GM12878 (cell line): ENCODE measurements at regions not wholly inside any gene's neighbourhood (a gene's known extent, or its start where the extent isn't known, plus 50 kb on each side); places are given as distances from the start of the nearest gene placed in this dataset.

Experiments
- ATAC-seq: fragments of 200-7000 bp; cut with Tn5 transposase; 3 replicates; pipeline ENCODE4 v1.9.1; 2020; ENCODE audit warnings: mild to moderate bottlenecking, moderate library complexity
- BruUV-seq: library from RNA; stranded (reverse); fragments of 400-500 nt; replicated peaks from 2 replicates; lab custom pipeline; 2021; lab: Mats Ljungman, UMichigan
- CTCF ChIA-PET: fragments of 300-600 bp; sonication (Branson Sonifier 250); formaldehyde crosslinking; extraction: SDS; loops from one replicate; lab custom pipeline; 2021; ENCODE audit warnings: inconsistent platforms; lab: Yijun Ruan, JAX
- POLR2A ChIA-PET: fragments of 350-600 bp; formaldehyde crosslinking; extraction: SDS; loops from one replicate; lab custom pipeline; 2021; ENCODE audit warnings: inconsistent platforms; lab: Charles Lee
- RAD21 ChIA-PET: fragments of 300-600 bp; sonication (Branson Sonifier 250); formaldehyde crosslinking; loops from one replicate; lab custom pipeline; 2023; ENCODE audit warnings: antibody characterized with exemption; ENCODE audit not compliant: unreplicated experiment; lab: Charles Lee
- SMC1A ChIA-PET: fragments of 300-600 bp; sonication (Branson Sonifier 250); formaldehyde crosslinking; loops from one replicate; lab custom pipeline; 2023; ENCODE audit not compliant: unreplicated experiment, uncharacterized antibody; lab: Charles Lee
- DNase-seq: peaks from one replicate; pipeline ENCODE4 v3.0.0-alpha.2; 2011; ENCODE audit warnings: low read depth, low spot score
- FAIRE-seq: peaks from 3 replicates; lab custom pipeline; 2011; peaks lifted over from hg19 to GRCh38; lab: Jason Lieb, UNC
- H2AFZ ChIP-seq: 2 replicates; pipeline ENCODE4 v1.6.0; 2011; ENCODE audit warnings: low read depth, low read length, control low read depth; ENCODE audit not compliant: control insufficient read depth
- H3K27ac ChIP-seq: 2 replicates; pipeline ENCODE4 v1.5.1; 2011; ENCODE audit warnings: control low read depth; ENCODE audit not compliant: control insufficient read depth, insufficient read depth
- H3K27me3 ChIP-seq, 2 experiments: replicated peaks in 1 of 2; 2 replicates each; pipeline versions ENCODE4 v1.6.0 to v1.6.1; 2011; ENCODE audit warnings: low read length in 1 of 2; ENCODE audit not compliant: control insufficient read depth in 2 of 2, insufficient read depth in 2 of 2
- H3K36me3 ChIP-seq, 2 experiments: 2 replicates each; pipeline ENCODE4 v1.5.1; 2011; ENCODE audit warnings: low read length in 1 of 2; ENCODE audit not compliant: control insufficient read depth in 2 of 2, insufficient read depth in 2 of 2
- H3K4me1 ChIP-seq: 2 replicates; pipeline ENCODE4 v1.6.1; 2011; ENCODE audit warnings: mild to moderate bottlenecking, low read length, moderate library complexity, mixed read lengths; ENCODE audit not compliant: control insufficient read depth, insufficient read depth
- H3K4me2 ChIP-seq: 2 replicates; pipeline ENCODE4 v1.6.0; 2011; ENCODE audit warnings: control low read depth; ENCODE audit not compliant: control insufficient read depth, insufficient read depth
- H3K4me3 ChIP-seq: fragments of 200-600 bp; sonication (generic); 2 replicates; pipeline ENCODE4 v1.5.1; 2016
- H3K79me2 ChIP-seq: 2 replicates; pipeline ENCODE4 v1.6.0; 2011; ENCODE audit warnings: low read length; ENCODE audit not compliant: control insufficient read depth, insufficient read depth
- H3K9ac ChIP-seq: 2 replicates; pipeline ENCODE4 v1.8.0; 2011; ENCODE audit warnings: low read length, control low read depth, mixed read lengths; ENCODE audit not compliant: control insufficient read depth, insufficient read depth
- H3K9me3 ChIP-seq: replicated peaks from 3 replicates; pipeline ENCODE4 v1.5.1; 2011; ENCODE audit warnings: mild to moderate bottlenecking, low read length; ENCODE audit not compliant: control insufficient read depth, insufficient read depth
- H4K20me1 ChIP-seq: 2 replicates; pipeline ENCODE4 v1.6.0; 2011; ENCODE audit not compliant: control insufficient read depth, insufficient read depth
- IKZF1 ChIP-seq: fragments of 450-650 bp; conservative IDR thresholded peaks from 2 replicates; pipeline ENCODE4 v1.6.1; 2017; ENCODE audit warnings: antibody characterized with exemption, mild to moderate bottlenecking
- MYB ChIP-seq: fragments of 150-350 bp; IDR thresholded peaks from 2 replicates; pipeline ENCODE4 v1.6.1; 2014; ENCODE audit warnings: mild to moderate bottlenecking, low read depth, low read length, borderline replicate concordance
- NBN ChIP-seq: fragments of 450-650 bp; IDR thresholded peaks from 2 replicates; pipeline ENCODE4 v1.6.1; 2016
- SPI1 ChIP-seq: IDR thresholded peaks from 2 replicates; pipeline ENCODE4 v1.6.1; 2011; ENCODE audit warnings: low read depth, mild to moderate bottlenecking, low read length, moderate library complexity, borderline replicate concordance; ENCODE audit not compliant: insufficient read depth
- WGBS: methylation state at CpG from one replicate; pipeline ENCODE4 v1.1.6; 2016; ENCODE audit warnings: low lambda C conversion rate; ENCODE audit not compliant: insufficient replicate concordance, insufficient coverage; ENCODE audit errors: missing lambda C conversion rate; 5-methylcytosine and 5-hydroxymethylcytosine counted together
- in situ Hi-C: fragments of 300-500 bp; cut with MboI; formaldehyde crosslinking; loops from 9 replicates; pipeline ENCODE4 v1.14.3; 2018; ENCODE audit warnings: mixed read lengths
- intact Hi-C: fragments of 100-400 bp; cut with micrococcal nuclease; formaldehyde crosslinking; loops from one replicate; pipeline ENCODE4 v1.14.2; 2022; ENCODE audit not compliant: unreplicated experiment
- TF ChIP-seq, protein P1 (sequence below): IDR thresholded peaks from 2 replicates; pipeline ENCODE4 v1.6.1; 2011; ENCODE audit warnings: mild to moderate bottlenecking, low read depth, low read length, moderate library complexity; ENCODE audit not compliant: insufficient replicate concordance

- POLR2A ChIA-PET = no interaction called here
- no peaks in the 10 kb centered on the region for H3K4me1 ChIP-seq
- H4K20me1 ChIP-seq = no peaks in the 10 kb centered on the region
- 0% methylated on average over 1 of the region's 1 CpG for WGBS
- H2AFZ ChIP-seq = no peak overlapping the region
- H3K27ac ChIP-seq = no peak overlapping the region
- no peaks in the 10 kb centered on the region for H3K27me3 ChIP-seq
- SMC1A ChIA-PET = no interaction called here
- CTCF ChIA-PET = no interaction called here
- no peak for TF ChIP-seq MYB
- FAIRE-seq (no peak), DNase-seq (no peak), ATAC-seq (peak; percentile 38; the same call in 2 of the 3 replicates)
- no peak overlapping the region for H3K4me3 ChIP-seq
- no peaks in the 10 kb centered on the region for H3K9me3 ChIP-seq
- in situ Hi-C loops (no loop called here), intact Hi-C loops (no loop called here)
- H3K9ac ChIP-seq = no peak overlapping the region
- RAD21 ChIA-PET = no interaction called here
- no peaks in the 10 kb centered on the region for H3K79me2 ChIP-seq
- BruUV-seq = no TSS peak
- H3K36me3 ChIP-seq = no peaks in the 10 kb centered on the region
- H3K4me2 ChIP-seq = no peak overlapping the region
Observed at GRCh38 chr7:136312592-136312991, 335.4 kb upstream of the MTPN start.

- Histone ChIP-seq H3K27me3 (no peaks in the 10 kb centered on the region), H3K79me2 (no peaks in the 10 kb centered on the region), H4K20me1 (no peaks in the 10 kb centered on the region), H3K27ac (no peak overlapping the region), H3K4me3 (no peak overlapping the region), H3K9me3 (no peaks in the 10 kb centered on the region), H3K9ac (no peak overlapping the region), H3K36me3 (no peaks in the 10 kb centered on the region), H3K4me2 (no peak overlapping the region), H2AFZ (no peak overlapping the region), H3K4me1 (no peaks in the 10 kb centered on the region)
- 58% methylated on average over 1 of the region's 1 CpG for WGBS
- ChIA-PET RAD21 (no interaction called here), SMC1A (no interaction called here), POLR2A (no interaction called here), CTCF (no interaction called here)
- no peak for FAIRE-seq
- in situ Hi-C loops = no loop called here
- no TSS peak for BruUV-seq
- TF ChIP-seq, protein P1, sequence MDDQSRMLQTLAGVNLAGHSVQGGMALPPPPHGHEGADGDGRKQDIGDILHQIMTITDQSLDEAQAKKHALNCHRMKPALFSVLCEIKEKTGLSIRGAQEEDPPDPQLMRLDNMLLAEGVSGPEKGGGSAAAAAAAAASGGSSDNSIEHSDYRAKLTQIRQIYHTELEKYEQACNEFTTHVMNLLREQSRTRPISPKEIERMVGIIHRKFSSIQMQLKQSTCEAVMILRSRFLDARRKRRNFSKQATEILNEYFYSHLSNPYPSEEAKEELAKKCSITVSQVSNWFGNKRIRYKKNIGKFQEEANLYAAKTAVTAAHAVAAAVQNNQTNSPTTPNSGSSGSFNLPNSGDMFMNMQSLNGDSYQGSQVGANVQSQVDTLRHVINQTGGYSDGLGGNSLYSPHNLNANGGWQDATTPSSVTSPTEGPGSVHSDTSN = no peak
- TF ChIP-seq NBN = no peak
- TF ChIP-seq SPI1 = peak; percentile 47; the same call in 1 of the 2 replicates
- no peak for TF ChIP-seq IKZF1
- intact Hi-C loops = no loop called here
- no peak for ATAC-seq
- no peak for DNase-seq
Observed at GRCh38 chr7:136309407-136309806, 332.2 kb upstream of the MTPN start.
